ENCODE measurements at regions not wholly inside any gene's neighbourhood (a gene's known extent, or its start where the extent isn't known, plus 50 kb on each side); places are given as distances from the start of the nearest gene placed in this dataset.

DNA sequence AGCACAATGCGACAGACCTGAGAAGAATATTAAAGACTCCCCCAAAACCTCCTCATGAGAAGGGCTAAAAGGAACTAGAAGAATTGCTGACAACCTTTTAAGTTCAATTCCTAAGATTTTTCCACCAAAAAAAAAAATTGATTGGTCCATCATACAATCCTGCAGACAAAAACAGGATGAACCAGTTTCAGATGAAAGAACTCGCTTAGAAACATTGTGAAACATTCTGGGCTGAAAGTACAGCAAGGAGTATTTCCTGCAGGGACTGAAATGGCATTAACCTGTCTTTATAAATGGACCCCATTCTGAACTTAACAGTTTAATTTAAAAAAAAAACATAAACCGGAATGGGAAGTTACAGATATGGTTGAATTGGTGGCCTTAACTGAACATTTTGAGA is 96.0 kb upstream of the FAM174B start:
- TF ChIP-seq, protein P1, sequence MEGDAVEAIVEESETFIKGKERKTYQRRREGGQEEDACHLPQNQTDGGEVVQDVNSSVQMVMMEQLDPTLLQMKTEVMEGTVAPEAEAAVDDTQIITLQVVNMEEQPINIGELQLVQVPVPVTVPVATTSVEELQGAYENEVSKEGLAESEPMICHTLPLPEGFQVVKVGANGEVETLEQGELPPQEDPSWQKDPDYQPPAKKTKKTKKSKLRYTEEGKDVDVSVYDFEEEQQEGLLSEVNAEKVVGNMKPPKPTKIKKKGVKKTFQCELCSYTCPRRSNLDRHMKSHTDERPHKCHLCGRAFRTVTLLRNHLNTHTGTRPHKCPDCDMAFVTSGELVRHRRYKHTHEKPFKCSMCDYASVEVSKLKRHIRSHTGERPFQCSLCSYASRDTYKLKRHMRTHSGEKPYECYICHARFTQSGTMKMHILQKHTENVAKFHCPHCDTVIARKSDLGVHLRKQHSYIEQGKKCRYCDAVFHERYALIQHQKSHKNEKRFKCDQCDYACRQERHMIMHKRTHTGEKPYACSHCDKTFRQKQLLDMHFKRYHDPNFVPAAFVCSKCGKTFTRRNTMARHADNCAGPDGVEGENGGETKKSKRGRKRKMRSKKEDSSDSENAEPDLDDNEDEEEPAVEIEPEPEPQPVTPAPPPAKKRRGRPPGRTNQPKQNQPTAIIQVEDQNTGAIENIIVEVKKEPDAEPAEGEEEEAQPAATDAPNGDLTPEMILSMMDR (IDR thresholded peaks at IDR 0.05), result no peak
- TF ChIP-seq POLR2A (IDR thresholded peaks at IDR 0.05), result no peak
